Natural killer cell (primary cell): ENCODE measurements at regions not wholly inside any gene's neighbourhood (a gene's known extent, or its start where the extent isn't known, plus 50 kb on each side); places are given as distances from the start of the nearest gene placed in this dataset.

Experiments
- ATAC-seq, 3 donors: fragments of 150-1000 bp in 2 of 3; fragments of 200-7000 bp in 1 of 3; cut with Tn5 transposase; 1 replicate in 1 of 3; 2 replicates in 2 of 3; pipeline ENCODE4 v1.10.0; 2021; ENCODE audit warnings: mild to moderate bottlenecking in 2 of 3, moderate library complexity in 2 of 3
- DNase-seq, 2 donors: peaks; one replicate each; pipeline versions ENCODE4 v3.0.0 to v3.0.0-alpha.2; 2013 to 2021; ENCODE audit warnings: mixed read lengths in 1 of 2
- H3K27ac ChIP-seq: one replicate; pipeline ENCODE4 v1.5.1; 2013; ENCODE audit warnings: mild to moderate bottlenecking, low read length
- H3K27me3 ChIP-seq: one replicate; pipeline ENCODE4 v1.6.1; 2013; ENCODE audit warnings: low read length; ENCODE audit not compliant: control insufficient read depth, insufficient read depth
- H3K36me3 ChIP-seq: one replicate; pipeline ENCODE4 v1.6.1; 2013; ENCODE audit warnings: low read length; ENCODE audit not compliant: control insufficient read depth, insufficient read depth
- H3K4me1 ChIP-seq: one replicate; pipeline ENCODE4 v1.6.1; 2013; ENCODE audit warnings: low read length; ENCODE audit not compliant: control insufficient read depth, insufficient read depth
- H3K4me3 ChIP-seq: one replicate; pipeline ENCODE4 v1.5.1; 2013; ENCODE audit warnings: low read length
- H3K9me3 ChIP-seq: one replicate; pipeline ENCODE4 v1.6.1; 2013; ENCODE audit warnings: low read length; ENCODE audit not compliant: control insufficient read depth, insufficient read depth
- H3K27ac Mint-ChIP-seq, 2 donors: one replicate each; pipeline ENCODE4 v1.8.0; 2022; ENCODE audit warnings: mild to moderate bottlenecking in 2 of 2, mixed read lengths in 2 of 2, moderate library complexity in 1 of 2
- H3K27me3 Mint-ChIP-seq, 2 donors: one replicate each; pipeline ENCODE4 v1.8.0; 2022; ENCODE audit warnings: low read depth in 2 of 2, mixed read lengths in 2 of 2
- H3K36me3 Mint-ChIP-seq: one replicate; pipeline ENCODE4 v1.8.0; 2022; ENCODE audit warnings: mixed read lengths
- H3K4me1 Mint-ChIP-seq, 2 donors: one replicate each; pipeline ENCODE4 v1.8.0; 2022; ENCODE audit warnings: mixed read lengths in 2 of 2
- H3K4me3 Mint-ChIP-seq: one replicate; pipeline ENCODE4 v1.8.0; 2022; ENCODE audit warnings: mild to moderate bottlenecking, moderate library complexity, mixed read lengths
- H3K9me3 Mint-ChIP-seq, 2 donors: one replicate each; pipeline ENCODE4 v1.8.0; 2022; ENCODE audit warnings: mixed read lengths in 2 of 2
- WGBS: methylation state at CpG from one replicate; pipeline ENCODE4 v1.1.7; 2013; ENCODE audit warnings: missing lambda C conversion rate; ENCODE audit not compliant: insufficient coverage; 5-methylcytosine and 5-hydroxymethylcytosine counted together
- intact Hi-C: fragments of 100-400 bp; cut with micrococcal nuclease; formaldehyde crosslinking; loops from one replicate; pipeline ENCODE4 v1.14.2; 2022
- TF ChIP-seq, protein P1 (sequence below): fragments of 200-600 bp; IDR thresholded peaks from one replicate; pipeline ENCODE4 v1.8.0; 2022; ENCODE audit warnings: antibody characterized with exemption

GRCh38 chr5:67372887-67373286, 176.3 kb upstream of the CD180 start:
- WGBS, result no CpG with 5 or more reads among the region's 1 CpG
- no peaks in the 10 kb centered on the region for H3K4me1 ChIP-seq
- TF ChIP-seq, protein P1, sequence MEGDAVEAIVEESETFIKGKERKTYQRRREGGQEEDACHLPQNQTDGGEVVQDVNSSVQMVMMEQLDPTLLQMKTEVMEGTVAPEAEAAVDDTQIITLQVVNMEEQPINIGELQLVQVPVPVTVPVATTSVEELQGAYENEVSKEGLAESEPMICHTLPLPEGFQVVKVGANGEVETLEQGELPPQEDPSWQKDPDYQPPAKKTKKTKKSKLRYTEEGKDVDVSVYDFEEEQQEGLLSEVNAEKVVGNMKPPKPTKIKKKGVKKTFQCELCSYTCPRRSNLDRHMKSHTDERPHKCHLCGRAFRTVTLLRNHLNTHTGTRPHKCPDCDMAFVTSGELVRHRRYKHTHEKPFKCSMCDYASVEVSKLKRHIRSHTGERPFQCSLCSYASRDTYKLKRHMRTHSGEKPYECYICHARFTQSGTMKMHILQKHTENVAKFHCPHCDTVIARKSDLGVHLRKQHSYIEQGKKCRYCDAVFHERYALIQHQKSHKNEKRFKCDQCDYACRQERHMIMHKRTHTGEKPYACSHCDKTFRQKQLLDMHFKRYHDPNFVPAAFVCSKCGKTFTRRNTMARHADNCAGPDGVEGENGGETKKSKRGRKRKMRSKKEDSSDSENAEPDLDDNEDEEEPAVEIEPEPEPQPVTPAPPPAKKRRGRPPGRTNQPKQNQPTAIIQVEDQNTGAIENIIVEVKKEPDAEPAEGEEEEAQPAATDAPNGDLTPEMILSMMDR, result no peak
- H3K4me3 ChIP-seq, result no peak overlapping the region
- Mint-ChIP-seq H3K9me3 (no peaks in the 10 kb centered on the region), H3K36me3 (no peaks in the 10 kb centered on the region), H3K4me3 (no peak overlapping the region), H3K4me1 (no peaks in the 10 kb centered on the region), H3K27me3 (peaks cover 0 to 8% of the 10 kb centered on the region in 2 donors), H3K27ac (no peak overlapping the region)
- H3K36me3 ChIP-seq, result no peaks in the 10 kb centered on the region
- H3K27ac ChIP-seq, result no peak overlapping the region
- no peaks in the 10 kb centered on the region for H3K27me3 ChIP-seq
- intact Hi-C loops, result no loop called here
- no peaks in the 10 kb centered on the region for H3K9me3 ChIP-seq
- ATAC-seq (no peak), DNase-seq (no peak)

DNA sequence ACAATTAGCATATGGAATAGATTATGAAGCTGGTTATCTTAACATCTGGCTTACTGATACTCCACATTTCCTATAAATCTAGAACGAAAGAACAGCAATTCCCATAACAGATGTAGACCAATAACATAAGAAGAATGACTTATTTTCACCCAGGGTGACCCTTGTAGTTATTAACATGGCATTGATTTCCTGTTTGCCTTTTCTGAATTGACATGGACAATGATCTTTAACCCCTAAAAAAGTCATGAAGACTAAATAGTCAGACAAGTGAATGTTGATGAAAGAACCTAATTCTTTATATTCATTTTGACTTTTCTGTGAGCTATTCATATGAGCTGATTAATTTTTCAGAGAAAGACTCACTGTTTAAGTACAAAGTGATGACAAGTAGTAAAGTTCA, 175.3 kb upstream of the CD180 start:
- Mint-ChIP-seq H3K27ac (no peak overlapping the region), H3K27me3 (peaks cover 0 to 8% of the 10 kb centered on the region in 2 donors), H3K9me3 (no peaks in the 10 kb centered on the region), H3K36me3 (no peaks in the 10 kb centered on the region), H3K4me3 (no peak overlapping the region), H3K4me1 (no peaks in the 10 kb centered on the region)
- TF ChIP-seq, protein P1, result no peak
- Histone ChIP-seq H3K27ac (no peak overlapping the region), H3K27me3 (no peaks in the 10 kb centered on the region), H3K4me1 (no peaks in the 10 kb centered on the region), H3K4me3 (no peak overlapping the region), H3K9me3 (no peaks in the 10 kb centered on the region), H3K36me3 (no peaks in the 10 kb centered on the region)
- DNase-seq, result no peak
- intact Hi-C loops, result no loop called here
- no CpG with 5 or more reads among the region's 1 CpG for WGBS
- no peak for ATAC-seq

GRCh38 chr5:67366691-67367395, 170.2 kb upstream of the CD180 start:
- Mint-ChIP-seq H3K4me1 (no peaks in the 10 kb centered on the region), H3K36me3 (no peaks in the 10 kb centered on the region), H3K4me3 (no peak overlapping the region), H3K27ac (no peak overlapping the region), H3K9me3 (no peaks in the 10 kb centered on the region), H3K27me3 (peaks cover 0 to 3% of the 10 kb centered on the region in 2 donors)
- H3K9me3 ChIP-seq, result no peaks in the 10 kb centered on the region
- TF ChIP-seq, protein P1, result no peak
- H3K4me1 ChIP-seq, result no peaks in the 10 kb centered on the region
- no peaks in the 10 kb centered on the region for H3K36me3 ChIP-seq
- no peak for DNase-seq
- no peaks in the 10 kb centered on the region for H3K27me3 ChIP-seq
- ATAC-seq, result no peak
- no peak overlapping the region for H3K27ac ChIP-seq
- H3K4me3 ChIP-seq, result no peak overlapping the region
- intact Hi-C loops, result no loop called here
- WGBS, result 97% methylated on average over 5 of the region's 5 CpGs

DNA sequence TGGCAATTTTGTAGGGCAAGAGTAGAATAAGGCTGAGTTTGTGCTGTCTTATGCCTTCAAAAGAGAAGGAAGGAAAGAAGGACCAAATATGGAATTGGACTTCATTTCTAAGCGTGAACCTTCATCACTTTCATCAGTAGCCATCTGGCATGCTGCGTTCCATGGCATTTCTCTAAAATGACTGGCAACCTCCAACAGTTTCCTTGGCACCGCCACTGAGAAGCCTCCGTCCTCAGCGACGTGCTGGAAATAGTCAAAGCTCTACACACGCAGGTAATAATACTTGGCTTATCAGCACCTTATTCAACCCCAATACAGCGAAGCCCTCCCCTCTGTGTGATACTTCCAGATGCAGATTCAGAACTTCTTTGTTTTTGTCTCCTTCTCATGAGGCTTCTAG, 169.7 kb upstream of the CD180 start:
- Histone ChIP-seq H3K36me3 (no peaks in the 10 kb centered on the region), H3K27me3 (no peaks in the 10 kb centered on the region), H3K27ac (no peak overlapping the region), H3K4me3 (no peak overlapping the region), H3K4me1 (no peaks in the 10 kb centered on the region), H3K9me3 (no peaks in the 10 kb centered on the region)
- DNase-seq (no peak), ATAC-seq (no peak)
- peaks cover 0 to 4% of the 10 kb centered on the region in 2 donors for H3K4me1 Mint-ChIP-seq
- H3K27me3 Mint-ChIP-seq, result peaks cover 0 to 3% of the 10 kb centered on the region in 2 donors
- no peak overlapping the region for H3K27ac Mint-ChIP-seq
- WGBS, result 98% methylated on average over 8 of the region's 8 CpGs
- no peak overlapping the region for H3K4me3 Mint-ChIP-seq
- TF ChIP-seq, protein P1, result no peak
- H3K36me3 Mint-ChIP-seq, result no peaks in the 10 kb centered on the region
- no peaks in the 10 kb centered on the region for H3K9me3 Mint-ChIP-seq
- intact Hi-C loops, result no loop called here
